ENCODE measurements at regions not wholly inside any gene's neighbourhood (a gene's known extent, or its start where the extent isn't known, plus 50 kb on each side); places are given as distances from the start of the nearest gene placed in this dataset.

GRCh38 chr18:25647404-25647803, 295.4 kb upstream of the ZNF521 start:
- no peak for DNase-seq (ENCODE audit: low read depth)

GRCh38 chr18:25646971-25647370, 295.0 kb upstream of the ZNF521 start:
- peak; percentile 64 for DNase-seq (ENCODE audit: low read depth)

GRCh38 chr18:25639596-25639995, 287.6 kb upstream of the ZNF521 start:
- no peak for DNase-seq (ENCODE audit: low read depth)

GRCh38 chr18:25633563-25633962, 281.6 kb upstream of the ZNF521 start:
- DNase-seq (ENCODE audit: low read depth), result no peak

GRCh38 chr18:25630682-25631081, 278.7 kb upstream of the ZNF521 start:
- DNase-seq (ENCODE audit: low read depth), result no peak

GRCh38 chr18:25621682-25622081, 269.7 kb upstream of the ZNF521 start:
- DNase-seq (ENCODE audit: low read depth), result no peak

GRCh38 chr18:25621144-25621543, 269.2 kb upstream of the ZNF521 start:
- no peak for DNase-seq (ENCODE audit: low read depth)

- no peak for DNase-seq (ENCODE audit: low read depth)
Observed at GRCh38 chr18:25614168-25614567, 262.2 kb upstream of the ZNF521 start.

GRCh38 chr18:25612466-25612865, 260.5 kb upstream of the ZNF521 start:
- no peak for DNase-seq (ENCODE audit: low read depth)

GRCh38 chr18:25608091-25608490, 256.1 kb upstream of the ZNF521 start:
- no peak for DNase-seq (ENCODE audit: low read depth)

GRCh38 chr18:25604894-25605597, 253.1 kb upstream of the ZNF521 start:
- no peak for DNase-seq (ENCODE audit: low read depth)

- DNase-seq (ENCODE audit: low read depth), result no peak
Observed at GRCh38 chr18:25604196-25604893, 252.4 kb upstream of the ZNF521 start.

GRCh38 chr18:25599443-25599842, 247.5 kb upstream of the ZNF521 start:
- DNase-seq (ENCODE audit: low read depth), result no peak

- DNase-seq (ENCODE audit: low read depth), result no peak
Observed at GRCh38 chr18:25597476-25597875, 245.5 kb upstream of the ZNF521 start.

GRCh38 chr18:25595274-25596060, 243.5 kb upstream of the ZNF521 start:
- DNase-seq (ENCODE audit: low read depth), result no peak

- peak; percentile 26 for DNase-seq (ENCODE audit: low read depth)
Observed at GRCh38 chr18:25594351-25594750, 242.4 kb upstream of the ZNF521 start.

GRCh38 chr18:25592804-25593360, 240.9 kb upstream of the ZNF521 start:
- no peak for DNase-seq (ENCODE audit: low read depth)

GRCh38 chr18:25590456-25590855, 238.5 kb upstream of the ZNF521 start:
- no peak for DNase-seq (ENCODE audit: low read depth)

GRCh38 chr18:25587545-25587944, 235.6 kb upstream of the ZNF521 start:
- no peak for DNase-seq (ENCODE audit: low read depth)

GRCh38 chr18:25568986-25569385, 217.0 kb upstream of the ZNF521 start:
- DNase-seq (ENCODE audit: low read depth), result no peak

- no peak for DNase-seq (ENCODE audit: low read depth)
Observed at GRCh38 chr18:25563816-25564683, 212.1 kb upstream of the ZNF521 start.

GRCh38 chr18:25563346-25563745, 211.4 kb upstream of the ZNF521 start:
- no peak for DNase-seq (ENCODE audit: low read depth)
